ENCODE measurements at regions not wholly inside any gene's neighbourhood (a gene's known extent, or its start where the extent isn't known, plus 50 kb on each side); places are given as distances from the start of the nearest gene placed in this dataset.

DNA sequence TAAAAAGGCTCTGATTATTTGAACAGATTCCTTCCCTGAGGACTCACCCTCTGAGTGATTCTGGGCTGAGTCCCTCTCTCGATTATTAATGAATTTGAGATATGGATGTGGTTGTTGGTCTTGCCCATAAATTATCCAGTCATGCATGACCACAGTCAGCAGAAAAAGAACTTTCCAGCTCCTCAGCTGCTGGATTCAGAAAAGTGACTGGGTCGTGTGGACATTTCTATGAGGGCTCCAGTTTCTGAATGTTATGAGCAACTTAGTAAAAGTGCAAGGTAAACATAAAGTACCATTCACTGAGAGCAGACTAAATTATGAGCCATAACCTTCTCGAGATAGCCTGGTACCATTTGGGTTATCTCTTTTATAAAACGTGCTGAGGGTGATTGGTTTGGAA is 100.1 kb upstream of the CLDN10 start:
- DNase-seq (ENCODE audit: low read depth) = no peak

GRCh38 chr13:95455782-95456181 is 96.7 kb upstream of the CLDN10 start:
- DNase-seq (ENCODE audit: low read depth) = no peak

DNA sequence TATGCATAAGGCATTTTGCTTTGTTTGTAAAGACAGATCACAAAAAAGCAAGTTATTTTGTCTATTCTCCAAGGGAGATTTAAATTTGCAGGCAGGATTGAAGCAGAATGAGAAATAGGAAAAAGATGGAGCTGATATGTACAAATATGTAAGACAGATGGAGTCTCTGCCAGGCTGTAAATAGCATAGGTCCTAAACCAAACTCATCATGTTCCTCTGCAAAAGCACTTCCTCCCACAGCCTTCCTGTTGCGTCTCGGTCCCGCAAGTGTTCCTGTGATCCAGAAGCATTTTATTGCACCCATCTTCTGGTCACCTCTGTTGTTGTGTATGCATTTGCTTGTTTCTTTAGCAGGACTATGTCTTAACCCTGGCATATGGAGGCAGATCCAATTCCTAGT is 95.7 kb upstream of the CLDN10 start:
- no peak for DNase-seq (ENCODE audit: low read depth)

DNA sequence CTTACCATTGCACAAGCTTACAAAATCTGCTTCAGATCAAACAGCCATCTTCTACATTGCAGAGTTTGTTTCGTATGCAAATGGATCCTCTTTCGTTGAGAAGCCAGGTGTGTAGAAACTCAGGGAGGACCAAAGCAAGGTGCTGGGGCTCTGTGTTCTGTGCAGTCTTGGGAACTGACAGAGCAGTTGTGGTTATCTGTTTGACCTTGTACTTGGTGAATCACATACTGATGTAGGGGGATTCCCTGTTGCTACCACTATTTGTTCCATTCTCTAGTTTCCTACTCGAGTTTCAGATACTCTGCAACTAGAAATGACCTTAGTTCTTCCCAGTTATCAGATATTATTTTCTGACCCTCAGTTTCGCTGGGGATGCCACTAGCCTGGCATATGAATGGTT is 95.2 kb upstream of the CLDN10 start:
- DNase-seq (ENCODE audit: low read depth) = no peak

- DNase-seq (ENCODE audit: low read depth) = no peak
These were observed 89.7 kb upstream of the CLDN10 start for GRCh38 chr13:95462801-95463200.

DNA sequence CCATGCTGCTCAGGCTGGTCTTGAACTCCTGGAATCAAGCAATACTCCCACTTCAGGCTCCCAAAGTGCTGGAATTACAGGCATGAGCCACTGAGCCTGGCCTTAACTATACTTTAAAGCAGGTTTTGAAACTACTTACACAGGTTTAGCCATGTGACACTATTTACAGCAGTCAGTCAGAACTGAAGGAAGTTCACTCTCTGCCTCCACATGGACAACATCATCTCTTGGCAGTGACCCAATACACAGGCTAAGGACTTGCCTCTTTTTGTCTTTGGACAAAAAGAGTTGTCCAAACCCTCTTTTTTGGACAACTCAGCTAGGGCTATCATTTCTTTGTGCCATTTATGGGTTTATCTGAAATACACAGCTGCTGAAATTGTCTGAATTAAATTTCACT is 89.0 kb upstream of the CLDN10 start:
- no peak for DNase-seq (ENCODE audit: low read depth)

- DNase-seq (ENCODE audit: low read depth) = no peak
These were observed 81.8 kb upstream of the CLDN10 start for GRCh38 chr13:95470574-95471366.

GRCh38 chr13:95471960-95472359 is 80.6 kb upstream of the CLDN10 start:
- DNase-seq (ENCODE audit: low read depth) = no peak

DNA sequence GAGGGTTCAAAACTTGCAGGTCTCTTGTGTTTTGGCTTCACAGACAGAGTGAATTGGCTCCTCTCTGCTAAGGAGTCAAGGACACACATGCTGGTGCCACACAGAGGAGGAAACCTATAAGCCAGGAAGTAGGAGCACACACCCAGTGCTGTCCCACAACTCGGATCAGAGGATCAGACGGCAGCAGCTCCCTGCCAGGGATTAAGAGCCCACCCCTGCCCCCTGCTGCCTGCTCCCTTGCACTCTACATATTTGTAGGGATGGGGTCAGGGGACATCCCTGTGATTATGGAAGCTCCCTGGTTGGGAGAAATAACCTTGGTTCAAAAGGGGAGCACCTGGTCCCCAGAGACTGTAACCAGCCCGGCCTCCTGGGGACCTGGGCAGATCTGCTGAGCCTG is 77.5 kb upstream of the CLDN10 start:
- DNase-seq (ENCODE audit: low read depth) = no peak

DNA sequence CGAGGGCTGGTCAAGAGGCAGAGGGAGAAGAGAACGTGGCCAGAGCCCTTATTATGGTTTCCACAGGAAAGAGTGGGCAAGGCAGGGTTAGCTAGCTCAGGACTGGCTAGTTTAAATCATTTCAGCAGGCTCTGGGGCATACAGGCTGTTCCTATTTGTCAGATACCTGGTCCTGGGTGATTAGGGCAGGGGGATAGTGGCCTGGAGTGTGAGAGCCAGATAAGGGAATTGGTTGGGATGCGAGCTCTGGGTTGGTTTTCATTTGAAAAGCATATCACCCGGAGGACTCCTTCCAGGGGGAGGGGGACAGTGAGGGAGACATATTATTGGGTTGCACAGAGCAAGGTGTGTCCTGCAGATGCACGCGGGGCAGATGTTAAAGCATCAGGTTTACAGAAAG is 75.3 kb upstream of the CLDN10 start:
- no peak for DNase-seq (ENCODE audit: low read depth)

DNA sequence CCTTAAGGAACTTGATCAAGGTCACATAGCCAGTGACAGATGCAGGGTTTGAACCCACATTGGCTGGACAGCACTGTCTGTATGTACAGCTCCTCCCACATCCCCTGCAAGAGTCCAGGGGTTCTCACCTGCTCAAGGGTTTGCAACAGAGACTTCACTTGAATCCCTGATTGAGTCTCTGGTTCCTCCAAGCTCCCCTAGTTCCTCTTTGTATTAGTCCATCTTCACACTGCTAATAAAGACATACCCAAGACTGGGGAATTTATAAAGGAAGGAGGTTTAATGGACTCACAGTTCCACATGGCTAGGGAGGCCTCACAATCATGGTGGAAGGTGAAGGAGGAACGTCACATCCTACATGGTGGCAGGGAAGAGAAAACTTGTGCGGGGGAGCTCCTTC is 72.8 kb upstream of the CLDN10 start:
- DNase-seq (ENCODE audit: low read depth) = no peak

DNA sequence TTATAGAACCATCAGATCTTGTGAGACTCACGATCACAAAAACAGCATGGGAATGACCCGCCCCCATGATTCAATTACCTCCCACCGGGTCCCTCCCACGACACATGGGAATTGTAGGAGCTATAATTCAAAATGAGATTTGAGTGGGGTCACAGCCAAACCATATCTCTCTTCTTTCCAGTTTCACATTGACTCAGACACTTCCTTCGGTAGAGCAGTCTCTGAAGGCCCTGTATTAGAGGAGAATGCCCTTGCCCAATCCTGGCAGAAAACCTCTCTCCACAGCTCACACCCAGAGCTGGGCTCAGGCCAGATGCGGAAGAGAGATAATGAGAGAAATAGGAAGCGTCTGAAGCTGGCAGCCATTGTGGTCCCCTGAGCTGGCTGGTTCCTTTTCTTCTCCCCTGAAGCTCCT is 72.4 kb upstream of the CLDN10 start:
- DNase-seq (ENCODE audit: low read depth) = no peak

GRCh38 chr13:95480791-95481780 is 71.4 kb upstream of the CLDN10 start:
- DNase-seq (ENCODE audit: low read depth) = no peak

DNA sequence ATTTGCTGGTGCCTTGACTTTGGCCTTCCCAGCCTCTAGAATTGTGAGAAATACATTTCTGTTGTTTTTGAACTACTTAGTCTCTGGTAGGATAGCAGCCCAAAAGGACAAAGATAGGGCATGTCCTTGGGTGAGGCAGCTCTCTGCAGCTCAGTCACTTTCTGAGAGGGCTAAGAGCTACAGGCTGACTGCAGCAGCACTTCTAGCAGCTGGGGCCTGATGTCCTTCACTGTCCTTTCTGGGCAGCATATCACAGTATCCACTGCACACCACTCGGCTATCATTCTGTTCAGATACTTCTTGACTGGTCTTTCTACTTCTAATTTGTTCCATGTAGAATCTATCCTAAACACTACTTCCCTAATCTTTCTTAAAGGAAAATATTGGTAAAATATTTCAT is 68.5 kb upstream of the CLDN10 start:
- no peak for DNase-seq (ENCODE audit: low read depth)

DNA sequence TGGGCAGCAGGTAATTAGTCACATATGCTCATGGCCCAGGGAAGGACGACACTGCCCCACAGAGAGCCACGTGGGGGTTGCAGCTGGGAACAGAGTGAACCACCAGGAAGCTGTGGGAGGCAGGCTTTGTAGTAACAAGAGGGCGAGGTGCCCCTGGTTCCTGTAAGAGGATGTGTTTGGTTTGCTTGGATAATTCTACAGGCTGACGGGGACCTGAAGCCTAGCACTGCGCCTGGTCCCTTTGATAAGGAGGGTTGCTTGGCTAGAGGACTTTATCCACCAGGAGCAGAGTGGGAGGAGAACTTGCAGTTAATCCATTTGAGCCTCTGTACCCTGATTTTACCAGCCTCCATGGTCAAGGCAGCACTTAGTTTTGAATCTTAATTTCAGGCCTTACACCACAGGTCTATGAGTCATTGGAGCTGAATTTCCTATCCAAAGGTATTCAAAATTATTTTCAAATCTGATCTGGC is 67.4 kb upstream of the CLDN10 start:
- DNase-seq (ENCODE audit: low read depth) = no peak

DNA sequence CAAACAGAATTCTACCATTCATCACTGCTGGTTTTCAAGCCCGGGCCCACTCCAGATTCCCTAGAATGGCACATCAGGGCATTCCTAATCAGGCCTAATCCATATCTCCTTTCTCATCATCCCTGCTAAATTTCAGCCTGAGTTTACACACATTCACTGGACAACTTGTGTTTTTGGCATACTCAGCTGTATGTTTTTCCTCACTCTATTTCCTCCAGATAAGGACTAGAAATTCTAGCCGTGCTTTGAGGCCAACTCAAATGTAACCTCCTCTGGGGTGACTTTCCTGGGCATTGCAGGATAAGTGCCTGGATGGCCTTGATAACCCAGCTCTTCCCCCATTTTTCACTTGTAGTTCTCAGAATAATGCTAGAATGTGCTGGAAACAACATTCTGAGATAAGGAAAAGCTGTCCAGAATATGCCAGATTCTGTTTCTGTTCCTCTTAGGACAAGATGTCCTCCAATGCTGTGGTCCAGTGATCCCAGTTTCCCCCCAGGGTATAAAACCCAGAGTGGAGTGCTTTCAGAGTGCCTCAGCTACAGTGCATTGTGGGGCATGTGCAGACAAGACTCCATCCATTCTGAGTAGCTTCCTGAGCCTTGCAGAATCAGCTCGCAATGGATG is 66.9 kb upstream of the CLDN10 start:
- no peak for DNase-seq (ENCODE audit: low read depth)

DNA sequence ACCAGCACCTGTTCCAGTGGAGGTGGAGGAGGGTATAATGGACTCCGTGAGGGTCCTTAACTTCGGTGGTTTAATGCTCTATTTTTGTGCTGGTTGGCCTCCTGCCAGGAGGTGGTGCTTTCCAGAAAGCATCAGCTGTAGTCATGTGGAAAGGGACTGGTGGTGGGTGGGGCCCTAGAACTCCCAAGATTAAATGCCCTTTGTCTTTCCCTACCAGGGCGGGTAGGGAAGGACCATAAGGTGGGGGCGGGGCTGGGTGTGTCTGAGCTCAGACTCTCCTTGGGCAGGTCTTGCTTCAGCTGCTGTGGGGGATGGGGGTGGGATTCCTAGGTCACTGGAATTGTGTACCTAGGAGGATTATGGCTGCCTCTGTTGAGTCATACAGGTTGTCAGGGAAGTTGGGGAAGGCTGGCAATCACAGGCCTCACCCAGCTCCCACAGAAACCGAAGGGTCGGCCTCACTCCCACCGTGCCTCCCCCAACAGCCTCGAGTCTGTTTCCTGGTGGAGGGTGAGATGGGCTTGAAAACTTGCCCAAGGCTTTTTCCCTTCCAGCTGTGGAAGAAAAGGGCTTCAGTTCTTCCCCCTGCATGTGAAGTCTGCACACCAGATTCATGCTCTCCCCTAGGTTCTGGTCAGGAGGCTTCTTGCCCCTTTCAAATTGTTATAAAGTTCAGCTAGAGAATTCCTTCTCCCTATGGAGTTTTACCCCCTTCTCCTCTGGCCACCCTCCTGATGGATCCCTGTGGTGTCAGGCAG is 60.3 kb upstream of the CLDN10 start:
- DNase-seq (ENCODE audit: low read depth) = no peak

GRCh38 chr13:95494082-95494681 is 58.3 kb upstream of the CLDN10 start:
- DNase-seq (ENCODE audit: low read depth) = no peak

- DNase-seq (ENCODE audit: low read depth) = no peak
These were observed 56.0 kb upstream of the CLDN10 start for GRCh38 chr13:95496485-95496884.

GRCh38 chr13:95497381-95497807 is 55.1 kb upstream of the CLDN10 start:
- no peak for DNase-seq (ENCODE audit: low read depth)

DNA sequence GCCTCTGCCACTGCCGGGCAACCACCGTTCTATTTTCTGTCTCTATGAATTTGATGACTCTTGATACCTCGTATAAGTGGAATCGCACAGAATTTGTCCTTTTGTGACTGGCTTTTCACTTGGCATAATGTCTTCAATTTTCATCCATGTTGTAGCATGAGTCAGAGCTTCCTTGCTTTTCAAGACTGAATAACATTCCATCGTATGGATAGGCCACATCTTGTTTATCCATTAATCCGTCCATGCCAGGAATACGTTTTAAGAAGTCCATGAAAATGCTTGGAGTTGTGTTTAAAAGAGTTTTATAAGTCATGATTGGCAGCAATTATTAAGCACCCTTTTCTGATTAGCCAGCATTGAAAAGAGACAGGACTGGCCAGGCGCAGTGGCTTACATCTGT is 53.6 kb upstream of the CLDN10 start:
- DNase-seq (ENCODE audit: low read depth) = no peak
